Heart left ventricle (tissue), 13 donors: ENCODE measurements at regions not wholly inside any gene's neighbourhood (a gene's known extent, or its start where the extent isn't known, plus 50 kb on each side); places are given as distances from the start of the nearest gene placed in this dataset.

Experiments used
- CTCF ChIP-seq, 12 donors: fragments of 200-600 bp; sonication (generic) in 4 of 12; IDR thresholded peaks; one replicate each; pipeline versions ENCODE4 v1.5.0 to v1.8.0; 2018 to 2022; ENCODE audit warnings: antibody characterized with exemption in 12 of 12, mild to moderate bottlenecking in 5 of 12
- POLR2A ChIP-seq, 2 donors: fragments of 450-650 bp; IDR thresholded peaks; one replicate each; pipeline ENCODE4 v1.6.1; 2017; ENCODE audit warnings: antibody characterized with exemption in 2 of 2, mild to moderate bottlenecking in 2 of 2, moderate library complexity in 2 of 2
- donor health status: ischemic (EF 13 %, LVEDD 7.1; RV severe dilation, severe dysfunction).
- donor health status: DM: no; HTN: yes; CAD: no.
- donor health status: DM: no; HTN: no; CAD: no.
- donor health status: ischemic (EF 25% LVEDD 6.9; RV normal size, moderate dysfunction).
- donor health status: ischemic (EF 25% LVEDD 5.7; RV mildly dilated, moderate dysfunction).
- donor health status: ischemic (EF 35%, LVEDD 5.7; RV mildly dilated, moderate dysfunction).
- donor health status: nonischemic (EF 11% LVEDD 7.7; RV severe dilation, severe dysfunction).
- donor health status: DM: yes; HTN: yes; CAD: no.
- donor health status: PGD.
- donor health status: ischemic (EF 29% LVEDD 5.4; RV normal size, mild dysfunction).
- donor health status: nonischemic (EF 23%, LVEDD 6.1; RV moderate dilation, normal function).

DNA sequence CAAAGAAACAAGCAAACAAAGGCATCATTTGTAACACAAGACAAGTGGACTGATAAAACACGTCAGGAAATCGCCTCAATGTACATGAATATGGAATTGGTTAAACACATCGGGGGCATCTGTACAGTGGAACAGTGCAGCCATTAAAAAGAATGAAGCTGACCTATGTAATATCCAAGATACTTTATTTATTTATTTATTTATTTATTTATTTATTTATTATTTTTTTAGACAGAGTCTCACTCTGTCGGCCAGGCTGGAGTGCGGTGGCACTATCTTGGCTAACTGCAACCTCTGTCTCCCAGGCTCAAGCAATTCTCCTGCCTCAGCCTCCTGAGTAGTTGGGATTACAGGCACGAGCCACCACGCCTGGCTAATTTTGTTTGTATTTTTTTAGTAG, 75.4 kb upstream of the SLC45A1 start:
- TF ChIP-seq CTCF (IDR thresholded peaks at IDR 0.05) (no peak), POLR2A (IDR thresholded peaks at IDR 0.05) (no peak)
